Thyroid gland (tissue), 4 donors: ENCODE measurements at regions not wholly inside any gene's neighbourhood (a gene's known extent, or its start where the extent isn't known, plus 50 kb on each side); places are given as distances from the start of the nearest gene placed in this dataset.

Experiments used
- CTCF ChIP-seq, 6 experiments: fragments of 200-600 bp in 3 of 6; fragments of 450-650 bp in 3 of 6; sonication (generic) in 3 of 6; IDR thresholded peaks; one replicate each; pipeline ENCODE4 v1.5.1; 2016 to 2019; ENCODE audit warnings: antibody characterized with exemption in 6 of 6, mild to moderate bottlenecking in 2 of 6, inconsistent platforms in 1 of 6, moderate library complexity in 1 of 6
- POLR2A ChIP-seq, 2 donors: fragments of 450-650 bp; IDR thresholded peaks; one replicate each; pipeline ENCODE4 v1.6.1; 2017; ENCODE audit warnings: antibody characterized with exemption in 2 of 2, mild to moderate bottlenecking in 2 of 2, moderate library complexity in 1 of 2

DNA sequence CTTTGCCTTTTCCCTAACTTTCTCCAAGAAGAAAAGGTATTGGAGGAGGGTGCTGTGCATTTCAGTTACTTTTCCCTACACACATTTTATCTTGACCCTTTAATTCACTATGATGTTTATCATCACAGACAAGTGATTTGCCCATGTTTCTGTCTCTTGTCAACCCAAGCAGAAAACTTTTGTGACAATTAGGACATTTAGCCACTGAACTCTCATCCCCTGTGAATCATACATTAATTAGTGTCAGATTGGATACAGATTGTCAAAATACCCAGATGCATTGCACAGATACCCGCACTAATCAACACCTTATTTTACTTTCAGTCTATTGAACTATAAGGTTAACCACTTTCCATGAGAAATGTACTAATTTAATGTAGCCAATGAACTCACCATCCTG is 912.9 kb downstream of the SORCS1 start:
- TF ChIP-seq CTCF (IDR thresholded peaks at IDR 0.05) = no peak
- TF ChIP-seq POLR2A (IDR thresholded peaks at IDR 0.05) = no peak
